ENCODE measurements at regions not wholly inside any gene's neighbourhood (a gene's known extent, or its start where the extent isn't known, plus 50 kb on each side); places are given as distances from the start of the nearest gene placed in this dataset.

GRCh38 chr4:20062054-20062453 lies 189.7 kb upstream of the SLIT2 start:
- DNase-seq (ENCODE audit: low read depth in 2 of 3, low spot score in 2 of 3): no peak

GRCh38 chr4:20050768-20051167 lies 200.9 kb upstream of the SLIT2 start:
- DNase-seq (ENCODE audit: low read depth in 2 of 3, low spot score in 2 of 3): no peak

- no peak for DNase-seq (ENCODE audit: low read depth in 2 of 3, low spot score in 2 of 3)
Observed at GRCh38 chr4:20049889-20050288, 201.8 kb upstream of the SLIT2 start.

GRCh38 chr4:20046931-20047677 lies 204.6 kb upstream of the SLIT2 start:
- no peak for DNase-seq (ENCODE audit: low read depth in 2 of 3, low spot score in 2 of 3)

GRCh38 chr4:20046179-20046578 lies 205.5 kb upstream of the SLIT2 start:
- DNase-seq (ENCODE audit: low read depth in 2 of 3, low spot score in 2 of 3): no peak

GRCh38 chr4:20044966-20045365 lies 206.7 kb upstream of the SLIT2 start:
- DNase-seq (ENCODE audit: low read depth in 2 of 3, low spot score in 2 of 3): no peak

GRCh38 chr4:20044502-20044911 lies 207.2 kb upstream of the SLIT2 start:
- DNase-seq (ENCODE audit: low read depth in 2 of 3, low spot score in 2 of 3): no peak

GRCh38 chr4:20043991-20044390 lies 207.7 kb upstream of the SLIT2 start:
- DNase-seq (ENCODE audit: low read depth in 2 of 3, low spot score in 2 of 3): no peak

- no peak for DNase-seq (ENCODE audit: low read depth in 2 of 3, low spot score in 2 of 3)
Observed at GRCh38 chr4:20042769-20043168, 208.9 kb upstream of the SLIT2 start.

- DNase-seq (ENCODE audit: low read depth in 2 of 3, low spot score in 2 of 3): no peak
Observed at GRCh38 chr4:20041839-20042407, 209.8 kb upstream of the SLIT2 start.

- DNase-seq (ENCODE audit: low read depth in 2 of 3, low spot score in 2 of 3): no peak
Observed at GRCh38 chr4:20037745-20038144, 214.0 kb upstream of the SLIT2 start.

- DNase-seq (ENCODE audit: low read depth in 2 of 3, low spot score in 2 of 3): no peak
Observed at GRCh38 chr4:20030108-20030507, 221.6 kb upstream of the SLIT2 start.

GRCh38 chr4:20028645-20029044 lies 223.1 kb upstream of the SLIT2 start:
- no peak for DNase-seq (ENCODE audit: low read depth in 2 of 3, low spot score in 2 of 3)

- no peak for DNase-seq (ENCODE audit: low read depth in 2 of 3, low spot score in 2 of 3)
Observed at GRCh38 chr4:20026456-20026855, 225.2 kb upstream of the SLIT2 start.

- DNase-seq (ENCODE audit: low read depth in 2 of 3, low spot score in 2 of 3): no peak
Observed at GRCh38 chr4:20022471-20022870, 229.2 kb upstream of the SLIT2 start.

- DNase-seq (ENCODE audit: low read depth in 2 of 3, low spot score in 2 of 3): no peak
Observed at GRCh38 chr4:20020056-20020455, 231.6 kb upstream of the SLIT2 start.

- DNase-seq (ENCODE audit: low read depth in 2 of 3, low spot score in 2 of 3): no peak
Observed at GRCh38 chr4:20019310-20020015, 232.2 kb upstream of the SLIT2 start.

- DNase-seq (ENCODE audit: low read depth in 2 of 3, low spot score in 2 of 3): no peak
Observed at GRCh38 chr4:20017777-20018115, 234.0 kb upstream of the SLIT2 start.

- no peak for DNase-seq (ENCODE audit: low read depth in 2 of 3, low spot score in 2 of 3)
Observed at GRCh38 chr4:20017070-20017776, 234.5 kb upstream of the SLIT2 start.

GRCh38 chr4:20015636-20016224 lies 236.0 kb upstream of the SLIT2 start:
- DNase-seq (ENCODE audit: low read depth in 2 of 3, low spot score in 2 of 3): no peak
